H1 (cell line): ENCODE measurements at regions not wholly inside any gene's neighbourhood (a gene's known extent, or its start where the extent isn't known, plus 50 kb on each side); places are given as distances from the start of the nearest gene placed in this dataset.

ENCODE experiments used
- CTCF ChIA-PET: fragments of 300-600 bp; sonication (Branson Sonifier 250); formaldehyde crosslinking; loops from one replicate; lab custom pipeline; 2021; ENCODE audit not compliant: partially characterized antibody; lab: Charles Lee
- POLR2A ChIA-PET: fragments of 300-600 bp; sonication (Branson Sonifier 250); formaldehyde crosslinking; loops from one replicate; lab custom pipeline; 2021; ENCODE audit warnings: inconsistent platforms; ENCODE audit not compliant: partially characterized antibody; lab: Charles Lee
- DNase-seq, 2 experiments: peaks; one replicate each; pipeline versions ENCODE4 v3.0.0 to v3.0.0-alpha.2; 2010 to 2022; ENCODE audit warnings: low spot score in 2 of 2, low read depth in 1 of 2, mixed read lengths in 1 of 2
- FAIRE-seq: peaks from 2 replicates; lab custom pipeline; 2011; peaks lifted over from hg19 to GRCh38; lab: Jason Lieb, UNC
- H2AFZ ChIP-seq: 2 replicates; pipeline ENCODE4 v1.8.1; 2012; ENCODE audit warnings: low read length, inconsistent platforms
- H2AK5ac ChIP-seq: 2 replicates; pipeline ENCODE4 v1.6.1; 2013; ENCODE audit warnings: low read depth, low read length
- H2BK120ac ChIP-seq: replicated peaks from 2 replicates; pipeline ENCODE3; 2013; ENCODE audit warnings: low read depth, low read length, inconsistent platforms
- H2BK12ac ChIP-seq: 2 replicates; pipeline ENCODE4 v1.6.1; 2013; ENCODE audit warnings: low read depth, low read length
- H2BK15ac ChIP-seq: 2 replicates; pipeline ENCODE4 v1.6.1; 2013; ENCODE audit warnings: low read length
- H2BK20ac ChIP-seq: 2 replicates; pipeline ENCODE4 v1.6.1; 2013; ENCODE audit warnings: low read length
- H2BK5ac ChIP-seq: 2 replicates; pipeline ENCODE4 v1.6.1; 2013; ENCODE audit warnings: low read depth, low read length
- H3K14ac ChIP-seq: 2 replicates; pipeline ENCODE4 v1.6.1; 2013; ENCODE audit warnings: inconsistent platforms; ENCODE audit not compliant: insufficient read length
- H3K18ac ChIP-seq: 2 replicates; pipeline ENCODE4 v1.6.1; 2013; ENCODE audit warnings: low read length; ENCODE audit errors: extremely low read depth
- H3K23ac ChIP-seq: 2 replicates; pipeline ENCODE4 v1.6.1; 2013; ENCODE audit warnings: inconsistent platforms; ENCODE audit not compliant: insufficient read length
- H3K23me2 ChIP-seq: 2 replicates; pipeline ENCODE4 v1.6.1; 2013; ENCODE audit warnings: low read depth, low read length
- H3K27ac ChIP-seq: 2 replicates; pipeline ENCODE4 v1.6.1; 2011; ENCODE audit warnings: low read depth, low read length, inconsistent platforms
- H3K27me3 ChIP-seq, 4 experiments: replicated peaks in 1 of 4; 1 replicate in 1 of 4; 2 replicates in 3 of 4; pipeline versions ENCODE4 v1.6.1 to v1.8.1; 2011 to 2013; ENCODE audit warnings: low read length in 3 of 4, mild to moderate bottlenecking in 3 of 4, inconsistent platforms in 2 of 4, mixed read lengths in 2 of 4, moderate library complexity in 1 of 4; ENCODE audit not compliant: control insufficient read depth in 3 of 4, insufficient read depth in 3 of 4; ENCODE audit errors: extremely low read depth in 1 of 4
- H3K36me3 ChIP-seq, 4 experiments: 2 replicates each; pipeline versions ENCODE4 v1.6.1 to v1.8.1; 2011 to 2013; ENCODE audit warnings: mild to moderate bottlenecking in 4 of 4, low read length in 3 of 4, moderate library complexity in 2 of 4, control low read depth in 1 of 4, inconsistent platforms in 1 of 4; ENCODE audit not compliant: insufficient read depth in 4 of 4, control insufficient read depth in 2 of 4
- H3K4ac ChIP-seq: replicated peaks from 2 replicates; pipeline ENCODE3; 2013; ENCODE audit warnings: low read length, low read depth, mixed read lengths, inconsistent platforms; ENCODE audit not compliant: insufficient read length
- H3K4me1 ChIP-seq, 4 experiments: replicated peaks in 1 of 4; 1 replicate in 1 of 4; 2 replicates in 3 of 4; pipeline versions ENCODE4 v1.6.1 to v1.8.1; 2011 to 2013; ENCODE audit warnings: low read length in 3 of 4, inconsistent platforms in 2 of 4, mixed read lengths in 1 of 4; ENCODE audit not compliant: insufficient read depth in 4 of 4, control insufficient read depth in 3 of 4
- H3K4me2 ChIP-seq, 2 experiments: 2 replicates each; pipeline versions ENCODE4 v1.6.1 to v1.8.1; 2011 to 2013; ENCODE audit warnings: low read depth in 2 of 2, low read length in 2 of 2, control low read depth in 1 of 2, inconsistent platforms in 1 of 2, mild to moderate bottlenecking in 1 of 2; ENCODE audit not compliant: insufficient read depth in 1 of 2
- H3K4me3 ChIP-seq, 4 experiments: fragments of 200-600, 300-600 bp in 1 of 4; sonication (generic), shearing (Covaris generic), sonication (Bioruptor Twin) in 1 of 4; 2 replicates each; pipeline versions ENCODE4 v1.5.1 to v1.8.1; 2011 to 2016; ENCODE audit warnings: low read length in 4 of 4, low read depth in 3 of 4, control low read depth in 2 of 4, inconsistent platforms in 2 of 4, mild to moderate bottlenecking in 2 of 4, mixed read lengths in 1 of 4, moderate library complexity in 1 of 4; ENCODE audit not compliant: insufficient read depth in 2 of 4; ENCODE audit errors: extremely low read depth in 1 of 4
- H3K56ac ChIP-seq: replicated peaks from 2 replicates; pipeline ENCODE3; 2013; ENCODE audit warnings: low read depth, mild to moderate bottlenecking, mixed read lengths, low read length, inconsistent platforms; ENCODE audit not compliant: insufficient read length
- H3K79me1 ChIP-seq: 2 replicates; pipeline ENCODE4 v1.6.1; 2013; ENCODE audit warnings: low read depth, low read length, control low read depth
- H3K79me2 ChIP-seq, 2 experiments: 2 replicates each; pipeline versions ENCODE4 v1.6.1 to v1.8.1; 2012 to 2013; ENCODE audit warnings: low read length in 2 of 2, mild to moderate bottlenecking in 2 of 2, inconsistent platforms in 1 of 2; ENCODE audit not compliant: insufficient read depth in 2 of 2, control insufficient read depth in 1 of 2
- H3K9ac ChIP-seq, 4 experiments: replicated peaks in 1 of 4; 1 replicate in 1 of 4; 2 replicates in 3 of 4; pipeline versions ENCODE4 v1.6.1 to v1.8.1; 2011 to 2013; ENCODE audit warnings: low read depth in 3 of 4, low read length in 3 of 4, control low read depth in 2 of 4, mild to moderate bottlenecking in 2 of 4, moderate library complexity in 2 of 4, inconsistent platforms in 1 of 4; ENCODE audit errors: extremely low read depth in 1 of 4
- H3K9me3 ChIP-seq, 2 experiments: 2 replicates each; pipeline versions ENCODE4 v1.6.1 to v1.8.1; 2012 to 2013; ENCODE audit warnings: mild to moderate bottlenecking in 2 of 2, moderate library complexity in 2 of 2, control low read depth in 1 of 2, inconsistent platforms in 1 of 2, low read depth in 1 of 2, low read length in 1 of 2, mixed read lengths in 1 of 2; ENCODE audit not compliant: insufficient read depth in 2 of 2
- H4K20me1 ChIP-seq, 2 experiments: replicated peaks in 1 of 2; 2 replicates each; pipeline versions ENCODE3 to v1.8.1; 2011 to 2013; ENCODE audit warnings: inconsistent platforms in 2 of 2, low read length in 2 of 2, mild to moderate bottlenecking in 1 of 2; ENCODE audit not compliant: insufficient read depth in 2 of 2, control insufficient read depth in 1 of 2
- H4K5ac ChIP-seq: 2 replicates; pipeline ENCODE4 v1.6.1; 2013; ENCODE audit warnings: low read length, low read depth, mixed read lengths, inconsistent platforms; ENCODE audit not compliant: insufficient read length
- H4K8ac ChIP-seq: 2 replicates; pipeline ENCODE4 v1.8.0; 2013; ENCODE audit warnings: mild to moderate bottlenecking, moderate library complexity, low read length, inconsistent platforms; ENCODE audit not compliant: insufficient read depth; ENCODE audit errors: extremely low read depth
- H4K91ac ChIP-seq: replicated peaks from 2 replicates; pipeline ENCODE3; 2013; ENCODE audit warnings: low read length, mixed read lengths, inconsistent platforms; ENCODE audit not compliant: insufficient read length
- CHD2 ChIP-seq: IDR thresholded peaks from 2 replicates; pipeline ENCODE4 v1.6.1; 2012; ENCODE audit warnings: low read length, improper control_type of control experiment
- EP300 ChIP-seq, 2 experiments: IDR thresholded peaks; 1 replicate in 1 of 2; 2 replicates in 1 of 2; pipeline ENCODE4 v1.6.1; 2011 to 2012; ENCODE audit warnings: low read depth in 2 of 2, low read length in 2 of 2, mild to moderate bottlenecking in 2 of 2, borderline replicate concordance in 1 of 2, inconsistent platforms in 1 of 2, moderate library complexity in 1 of 2
- SIRT6 ChIP-seq: IDR thresholded peaks from one replicate; pipeline ENCODE4 v1.7.1; 2012; ENCODE audit warnings: low read length, inconsistent platforms
- WGBS, 2 experiments: shearing (Covaris generic) in 1 of 2; methylation state at CpG; one replicate each; pipeline versions ENCODE4 v1.1.6 to v1.1.7; 2013 to 2015; ENCODE audit warnings: low lambda C conversion rate in 2 of 2, mixed read lengths in 2 of 2, inconsistent platforms in 1 of 2, low coverage in 1 of 2, missing lambda C conversion rate in 1 of 2; ENCODE audit not compliant: insufficient replicate concordance in 2 of 2, insufficient coverage in 1 of 2, insufficient read length in 1 of 2; ENCODE audit errors: extremely low coverage in 1 of 2, missing lambda C conversion rate in 1 of 2; 5-methylcytosine and 5-hydroxymethylcytosine counted together

- no peak overlapping the region for H2AFZ ChIP-seq
- H3K79me2 ChIP-seq = no peaks in the 10 kb centered on the region
- H3K4me3 ChIP-seq = no peak overlapping the region
- H3K23me2 ChIP-seq = no peaks in the 10 kb centered on the region
- no peak overlapping the region for H3K56ac ChIP-seq
- no peak overlapping the region for H2BK15ac ChIP-seq
- no peak overlapping the region for H2BK120ac ChIP-seq
- H3K4me1 ChIP-seq = peaks cover 0 to 2% (median under 1%) of the 10 kb centered on the region in 4 experiments; a peak in 1 of 7 replicates
- H2BK20ac ChIP-seq = no peak overlapping the region
- no peak overlapping the region for H3K4ac ChIP-seq
- H3K36me3 ChIP-seq = no peaks in the 10 kb centered on the region
- H3K23ac ChIP-seq = no peak overlapping the region
- no peak overlapping the region for H4K8ac ChIP-seq
- no peaks in the 10 kb centered on the region for H3K27me3 ChIP-seq
- WGBS, 2 experiments = 85% methylated on average over 3 of the region's 3 CpGs; no CpG with 5 or more reads in 1 of the 2 experiments
- H3K14ac ChIP-seq = no peak overlapping the region
- no peak for FAIRE-seq
- TF ChIP-seq CHD2 (no peak), SIRT6 (no peak), EP300 (IDR thresholded peaks at IDR 0.05; ENCODE audit: borderline replicate concordance in 1 of 2, low read depth in 2 of 2, low read length in 2 of 2) (no peak)
- no peak overlapping the region for H3K4me2 ChIP-seq
- H3K9me3 ChIP-seq = no peaks in the 10 kb centered on the region
- H4K5ac ChIP-seq = no peak overlapping the region
- no peak overlapping the region for H4K91ac ChIP-seq
- H2BK12ac ChIP-seq = no peak overlapping the region
- H3K18ac ChIP-seq = no peak overlapping the region
- H3K27ac ChIP-seq = no peak overlapping the region
- DNase-seq = no peak
- no peak overlapping the region for H2AK5ac ChIP-seq
- H3K79me1 ChIP-seq = no peaks in the 10 kb centered on the region
- no peak overlapping the region for H2BK5ac ChIP-seq
- ChIA-PET CTCF (interaction anchor here (1.2 to 1.9 kb wide), 3 partner anchors 8 to 21 kb away, joined by 4 to 5 read pairs (median 5); no protein-coding TSS in a partner anchor), POLR2A (no interaction called here)
- no peaks in the 10 kb centered on the region for H4K20me1 ChIP-seq
- H3K9ac ChIP-seq = no peak overlapping the region
These were observed 651.0 kb downstream of the NR2F1-AS1 start for GRCh38 chr5:92930057-92930456.
